H1 (cell line): ENCODE measurements at regions not wholly inside any gene's neighbourhood (a gene's known extent, or its start where the extent isn't known, plus 50 kb on each side); places are given as distances from the start of the nearest gene placed in this dataset.

Experiments used
- CBX8 ChIP-seq: fragments of 300-800, 300-1000 bp; sonication (generic); IDR thresholded peaks from 2 replicates; pipeline ENCODE4 v1.7.1; 2016; ENCODE audit warnings: low read depth, low read length, borderline replicate concordance
- GTF2F1 ChIP-seq: IDR thresholded peaks from 2 replicates; pipeline ENCODE4 v1.6.1; 2012; ENCODE audit warnings: low read depth, low read length, improper control_type of control experiment, borderline replicate concordance
- PHF8 ChIP-seq: fragments of 200-600 bp; sonication (generic); conservative IDR thresholded peaks from 2 replicates; pipeline ENCODE4 v1.7.1; 2012; ENCODE audit warnings: low read depth, mild to moderate bottlenecking, inconsistent platforms, low read length, moderate library complexity
- RAD21 ChIP-seq, 2 experiments: IDR thresholded peaks in 1 of 2; conservative IDR thresholded peaks in 1 of 2; 2 replicates each; pipeline ENCODE4 v1.6.1; 2011; ENCODE audit warnings: low read depth in 2 of 2, low read length in 2 of 2, improper control_type of control experiment in 1 of 2, inconsistent platforms in 1 of 2, mild to moderate bottlenecking in 1 of 2, moderate library complexity in 1 of 2
- RNF2 ChIP-seq: fragments of 200-900, 300-1000 bp; sonication (generic); IDR thresholded peaks from 2 replicates; pipeline ENCODE4 v1.7.1; 2016; ENCODE audit warnings: borderline replicate concordance, low read depth, mild to moderate bottlenecking, antibody characterized with exemption, low read length; ENCODE audit not compliant: poor library complexity, severe bottlenecking; ENCODE audit errors: missing control alignments
- TEAD4 ChIP-seq: IDR thresholded peaks from 2 replicates; pipeline ENCODE4 v1.6.1; 2012; ENCODE audit warnings: low read depth, low read length, inconsistent platforms, mixed read lengths

DNA sequence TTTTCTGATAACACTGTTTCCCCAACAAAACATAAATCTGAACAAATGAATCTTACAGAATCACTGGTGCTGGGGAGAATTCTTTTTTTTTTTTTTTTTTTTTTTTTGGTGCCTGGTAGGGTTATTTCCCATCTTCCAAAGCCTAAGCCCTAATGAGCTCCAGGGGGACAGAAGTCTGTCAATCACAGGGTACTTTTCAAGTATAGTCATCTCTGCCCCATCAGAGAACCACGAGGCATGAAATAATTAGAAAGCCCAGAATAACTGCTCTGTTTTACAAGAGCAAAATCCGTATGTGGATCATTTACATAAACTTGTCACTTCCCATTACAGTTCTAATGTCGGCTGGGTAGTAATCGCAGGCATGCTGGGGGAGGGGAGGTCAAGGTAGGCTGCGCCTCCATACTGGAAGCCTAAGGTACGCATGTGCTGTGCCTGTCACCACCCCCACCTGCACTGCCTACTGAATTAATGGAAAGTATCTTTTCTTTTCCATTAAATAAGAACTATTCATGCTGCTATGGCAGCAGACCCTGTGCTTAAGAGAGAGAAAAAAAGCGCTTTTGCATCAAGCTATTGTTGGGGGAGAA is 164.7 kb upstream of the LEF1 start (continued):
- TF ChIP-seq RNF2: no peak
- no peak for TF ChIP-seq PHF8
- TF ChIP-seq RAD21 (IDR thresholded peaks at IDR 0.05 in 1 of 2, conservative IDR thresholded peaks at IDR 0.05 in 1 of 2; ENCODE audit: low read depth in 2 of 2, low read length in 2 of 2): no peak
- TF ChIP-seq CBX8: no peak
- TF ChIP-seq TEAD4: no peak
- TF ChIP-seq GTF2F1: no peak
